CD14-positive monocyte (primary cell): ENCODE measurements at regions not wholly inside any gene's neighbourhood (a gene's known extent, or its start where the extent isn't known, plus 50 kb on each side); places are given as distances from the start of the nearest gene placed in this dataset.
"Not testable (repeated sequence)": the region's sequence is repeated elsewhere in the genome, so short reads cannot be mapped to it uniquely, and the experiment has no call there.

Experiments used
- DNase-seq, 3 donors: peaks; one replicate each; pipeline ENCODE4 v3.0.0-alpha.2; 2011 to 2022
- H2AFZ ChIP-seq: 2 replicates; pipeline ENCODE4 v1.6.0; 2012; ENCODE audit warnings: mild to moderate bottlenecking, low read depth, low read length, inconsistent platforms; ENCODE audit not compliant: insufficient read depth, poor library complexity, severe bottlenecking
- H3K27ac ChIP-seq, 2 donors: 1 replicate in 1 of 2; 2 replicates in 1 of 2; pipeline ENCODE4 v1.5.1; 2012 to 2013; ENCODE audit warnings: low read length in 2 of 2, control low read depth in 1 of 2, inconsistent platforms in 1 of 2, low read depth in 1 of 2, mild to moderate bottlenecking in 1 of 2
- H3K27me3 ChIP-seq, 2 donors: one replicate each; pipeline versions ENCODE4 v1.6.0 to v1.6.1; 2011 to 2013; ENCODE audit warnings: low read length in 2 of 2; ENCODE audit not compliant: control insufficient read depth in 2 of 2, insufficient read depth in 2 of 2
- H3K36me3 ChIP-seq, 2 donors: replicated peaks in 1 of 2; 1 replicate in 1 of 2; 2 replicates in 1 of 2; pipeline versions ENCODE4 v1.5.1 to v1.6.1; 2012 to 2013; ENCODE audit warnings: low read length in 2 of 2, control low read depth in 1 of 2, inconsistent platforms in 1 of 2, mild to moderate bottlenecking in 1 of 2; ENCODE audit not compliant: insufficient read depth in 2 of 2, control insufficient read depth in 1 of 2
- H3K4me1 ChIP-seq, 2 donors: 1 replicate in 1 of 2; 2 replicates in 1 of 2; pipeline versions ENCODE4 v1.5.1 to v1.6.1; 2012 to 2013; ENCODE audit warnings: low read length in 2 of 2, control low read depth in 1 of 2, inconsistent platforms in 1 of 2, mild to moderate bottlenecking in 1 of 2, moderate library complexity in 1 of 2; ENCODE audit not compliant: insufficient read depth in 2 of 2, control insufficient read depth in 1 of 2
- H3K4me2 ChIP-seq: replicated peaks from 2 replicates; pipeline ENCODE3; 2012; ENCODE audit warnings: low read length, moderate library complexity, mild to moderate bottlenecking; ENCODE audit not compliant: poor library complexity, severe bottlenecking; ENCODE audit errors: extremely low read depth
- H3K4me3 ChIP-seq, 3 experiments: fragments of 200-600 bp in 1 of 3; sonication (generic) in 1 of 3; replicated peaks in 1 of 3; 1 replicate in 2 of 3; 2 replicates in 1 of 3; pipeline ENCODE4 v1.5.1; 2011 to 2013; ENCODE audit warnings: low read length in 3 of 3, mild to moderate bottlenecking in 3 of 3, control low read depth in 2 of 3, low read depth in 2 of 3, inconsistent platforms in 1 of 3, moderate library complexity in 1 of 3
- H3K79me2 ChIP-seq: 2 replicates; pipeline ENCODE4 v1.6.0; 2012; ENCODE audit warnings: mild to moderate bottlenecking, control low read depth, inconsistent platforms, low read length, moderate library complexity; ENCODE audit not compliant: insufficient read depth
- H3K9ac ChIP-seq: 2 replicates; pipeline ENCODE4 v1.6.0; 2017; ENCODE audit warnings: low read length, mild to moderate bottlenecking; ENCODE audit not compliant: insufficient read depth, poor library complexity, severe bottlenecking
- H3K9me3 ChIP-seq, 2 donors: replicated peaks in 1 of 2; 1 replicate in 1 of 2; 2 replicates in 1 of 2; pipeline versions ENCODE4 v1.5.1 to v1.6.1; 2012 to 2013; ENCODE audit warnings: low read length in 2 of 2, control low read depth in 1 of 2; ENCODE audit not compliant: control insufficient read depth in 1 of 2, insufficient read depth in 1 of 2
- H4K20me1 ChIP-seq: 2 replicates; pipeline ENCODE4 v1.6.0; 2012; ENCODE audit warnings: mild to moderate bottlenecking, low read length, control low read depth, moderate library complexity; ENCODE audit not compliant: insufficient read depth
- H3K27ac Mint-ChIP-seq, 7 donors: one replicate each; pipeline ENCODE4 v1.8.0; 2020; ENCODE audit warnings: mild to moderate bottlenecking in 7 of 7, mixed read lengths in 7 of 7, moderate library complexity in 6 of 7, inconsistent platforms in 2 of 7
- H3K27me3 Mint-ChIP-seq, 3 donors: one replicate each; pipeline ENCODE4 v1.8.0; 2021 to 2022; ENCODE audit warnings: low read depth in 3 of 3, mild to moderate bottlenecking in 3 of 3, mixed read lengths in 3 of 3, moderate library complexity in 3 of 3, inconsistent platforms in 1 of 3
- H3K36me3 Mint-ChIP-seq, 2 donors: one replicate each; pipeline ENCODE4 v1.8.0; 2020; ENCODE audit warnings: mixed read lengths in 2 of 2, inconsistent platforms in 1 of 2, mild to moderate bottlenecking in 1 of 2
- H3K4me1 Mint-ChIP-seq: one replicate; pipeline ENCODE4 v1.8.0; 2020; ENCODE audit warnings: mild to moderate bottlenecking, mixed read lengths
- H3K4me3 Mint-ChIP-seq, 2 donors: one replicate each; pipeline ENCODE4 v1.8.0; 2020; ENCODE audit warnings: mild to moderate bottlenecking in 2 of 2, mixed read lengths in 2 of 2, moderate library complexity in 1 of 2
- H3K9me3 Mint-ChIP-seq, 7 donors: one replicate each; pipeline ENCODE4 v1.8.0; 2020 to 2022; ENCODE audit warnings: mixed read lengths in 7 of 7, mild to moderate bottlenecking in 6 of 7, moderate library complexity in 6 of 7, inconsistent platforms in 2 of 7
- WGBS: methylation state at CpG from one replicate; pipeline ENCODE4 v1.1.5; 2013; ENCODE audit warnings: missing lambda C conversion rate; ENCODE audit not compliant: insufficient coverage; 5-methylcytosine and 5-hydroxymethylcytosine counted together
- intact Hi-C, 2 donors: fragments of 100-400 bp; cut with micrococcal nuclease; formaldehyde crosslinking; loops; one replicate each; pipeline versions ENCODE4 v1.15.0 to v1.15.1; 2023
- TF ChIP-seq, protein P1 (sequence below): fragments of 200-600 bp; IDR thresholded peaks from one replicate; pipeline ENCODE4 v1.8.0; 2022; ENCODE audit warnings: antibody characterized with exemption, mild to moderate bottlenecking

DNA sequence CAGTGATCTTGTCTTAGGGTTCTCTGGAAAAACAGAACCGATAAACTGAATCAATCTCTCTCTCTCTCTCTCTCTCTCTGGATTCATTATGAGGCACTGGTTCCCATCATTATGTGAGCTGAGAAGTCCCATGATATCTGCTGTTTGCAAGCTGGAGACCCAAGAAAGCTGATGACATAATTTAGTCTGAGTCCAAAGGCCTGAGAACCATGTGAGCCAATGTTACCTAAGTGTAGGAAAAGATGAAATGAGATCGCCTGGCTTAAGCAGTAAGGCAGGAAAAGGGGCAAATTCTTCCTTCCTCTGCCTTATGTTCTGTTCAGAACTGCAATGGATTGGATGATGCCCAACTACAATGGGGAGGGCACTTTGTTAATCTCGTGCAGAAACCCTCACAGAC, 207.4 kb downstream of the RBM46 start:
- Histone ChIP-seq H3K9ac (no peak overlapping the region), H3K79me2 (no peaks in the 10 kb centered on the region), H3K4me3 (no peak overlapping the region), H3K4me1 (no peaks in the 10 kb centered on the region), H2AFZ (no peak overlapping the region), H4K20me1 (no peaks in the 10 kb centered on the region), H3K9me3 (no peaks in the 10 kb centered on the region), H3K27ac (no peak overlapping the region), H3K36me3 (no peaks in the 10 kb centered on the region), H3K4me2 (no peak overlapping the region), H3K27me3 (no peaks in the 10 kb centered on the region)
- Mint-ChIP-seq H3K27ac (no peak overlapping the region), H3K4me3 (no peak overlapping the region), H3K27me3 (no peaks in the 10 kb centered on the region), H3K9me3 (no peaks in the 10 kb centered on the region), H3K4me1 (no peaks in the 10 kb centered on the region), H3K36me3 (no peaks in the 10 kb centered on the region)
- WGBS: 100% methylated on average over 2 of the region's 3 CpGs
- TF ChIP-seq, protein P1, sequence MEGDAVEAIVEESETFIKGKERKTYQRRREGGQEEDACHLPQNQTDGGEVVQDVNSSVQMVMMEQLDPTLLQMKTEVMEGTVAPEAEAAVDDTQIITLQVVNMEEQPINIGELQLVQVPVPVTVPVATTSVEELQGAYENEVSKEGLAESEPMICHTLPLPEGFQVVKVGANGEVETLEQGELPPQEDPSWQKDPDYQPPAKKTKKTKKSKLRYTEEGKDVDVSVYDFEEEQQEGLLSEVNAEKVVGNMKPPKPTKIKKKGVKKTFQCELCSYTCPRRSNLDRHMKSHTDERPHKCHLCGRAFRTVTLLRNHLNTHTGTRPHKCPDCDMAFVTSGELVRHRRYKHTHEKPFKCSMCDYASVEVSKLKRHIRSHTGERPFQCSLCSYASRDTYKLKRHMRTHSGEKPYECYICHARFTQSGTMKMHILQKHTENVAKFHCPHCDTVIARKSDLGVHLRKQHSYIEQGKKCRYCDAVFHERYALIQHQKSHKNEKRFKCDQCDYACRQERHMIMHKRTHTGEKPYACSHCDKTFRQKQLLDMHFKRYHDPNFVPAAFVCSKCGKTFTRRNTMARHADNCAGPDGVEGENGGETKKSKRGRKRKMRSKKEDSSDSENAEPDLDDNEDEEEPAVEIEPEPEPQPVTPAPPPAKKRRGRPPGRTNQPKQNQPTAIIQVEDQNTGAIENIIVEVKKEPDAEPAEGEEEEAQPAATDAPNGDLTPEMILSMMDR: no peak
- intact Hi-C loops: no loop called here
- DNase-seq: no peak

- no peaks in the 10 kb centered on the region for H3K36me3 Mint-ChIP-seq
- Histone ChIP-seq H3K9ac (no peak overlapping the region), H3K36me3 (no peaks in the 10 kb centered on the region), H3K79me2 (no peaks in the 10 kb centered on the region), H3K27me3 (no peaks in the 10 kb centered on the region), H3K9me3 (no peaks in the 10 kb centered on the region), H3K27ac (no peak overlapping the region), H4K20me1 (no peaks in the 10 kb centered on the region), H3K4me2 (no peak overlapping the region), H2AFZ (no peak overlapping the region), H3K4me3 (no peak overlapping the region), H3K4me1 (no peaks in the 10 kb centered on the region)
- WGBS: 50% methylated on average over 1 of the region's 6 CpGs
- TF ChIP-seq, protein P1: no peak
- H3K27me3 Mint-ChIP-seq: no peaks in the 10 kb centered on the region
- no peak overlapping the region for H3K4me3 Mint-ChIP-seq
- no peaks in the 10 kb centered on the region for H3K9me3 Mint-ChIP-seq
- intact Hi-C loops: no loop called here
- no peaks in the 10 kb centered on the region for H3K4me1 Mint-ChIP-seq
- no peak overlapping the region for H3K27ac Mint-ChIP-seq
- no peak for DNase-seq
Observed at GRCh38 chr4:154989511-154989910, 208.4 kb downstream of the RBM46 start.

GRCh38 chr4:154997866-154998265, 210.6 kb upstream of the NPY2R start:
- not testable (repeated sequence) for H3K4me2 ChIP-seq

More at GRCh38 chr4:154997866-154998265, 210.6 kb upstream of the NPY2R start:
- H3K27ac ChIP-seq, H3K36me3 Mint-ChIP-seq, H3K79me2 ChIP-seq, H2AFZ ChIP-seq, H3K27me3 Mint-ChIP-seq, H3K4me3 Mint-ChIP-seq, H3K4me1 Mint-ChIP-seq, H3K9me3 Mint-ChIP-seq, H3K27me3 ChIP-seq, H3K9me3 ChIP-seq, DNase-seq, H3K36me3 ChIP-seq, H3K4me1 ChIP-seq, H3K9ac ChIP-seq, intact Hi-C loops, H4K20me1 ChIP-seq, H3K27ac Mint-ChIP-seq, H3K4me3 ChIP-seq: not testable (repeated sequence)
- WGBS: 80% methylated on average over 1 of the region's 5 CpGs
